MM.1S (cell line): ENCODE measurements at regions not wholly inside any gene's neighbourhood (a gene's known extent, or its start where the extent isn't known, plus 50 kb on each side); places are given as distances from the start of the nearest gene placed in this dataset.

Source experiments
- EZH2 ChIP-seq: fragments of 300-600 bp; sonication (generic); optimal IDR thresholded peaks from 2 replicates; pipeline ENCODE3; 2017; ENCODE audit warnings: low read depth, mild to moderate bottlenecking, antibody characterized with exemption, low read length, mixed read lengths
- TF ChIP-seq, protein P1 (sequence below): fragments of 300-600 bp; sonication (generic); IDR thresholded peaks from 2 replicates; pipeline ENCODE4 v1.5.1; 2016; ENCODE audit warnings: antibody characterized with exemption, low read length, mixed read lengths

DNA sequence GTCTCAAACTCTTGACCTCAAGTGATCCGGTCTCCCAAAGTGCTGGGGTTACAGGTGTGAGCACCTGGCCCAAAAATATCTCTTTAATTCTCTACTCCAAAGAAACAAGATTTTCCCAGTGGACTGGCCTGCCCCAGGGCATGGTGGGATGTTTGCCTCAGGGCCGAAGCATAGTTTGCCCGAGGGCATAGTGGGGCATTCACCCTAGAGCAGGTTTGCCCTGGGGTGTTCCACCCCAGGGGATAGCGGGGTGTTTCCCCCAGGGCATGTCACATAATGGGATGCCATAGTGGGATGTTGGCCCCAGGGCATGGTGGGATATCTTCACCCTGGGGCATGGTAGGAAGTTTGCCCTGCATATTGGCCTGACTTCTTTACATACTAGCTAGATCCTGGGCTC is 97.2 kb downstream of the VEGFA start:
- TF ChIP-seq, protein P1, sequence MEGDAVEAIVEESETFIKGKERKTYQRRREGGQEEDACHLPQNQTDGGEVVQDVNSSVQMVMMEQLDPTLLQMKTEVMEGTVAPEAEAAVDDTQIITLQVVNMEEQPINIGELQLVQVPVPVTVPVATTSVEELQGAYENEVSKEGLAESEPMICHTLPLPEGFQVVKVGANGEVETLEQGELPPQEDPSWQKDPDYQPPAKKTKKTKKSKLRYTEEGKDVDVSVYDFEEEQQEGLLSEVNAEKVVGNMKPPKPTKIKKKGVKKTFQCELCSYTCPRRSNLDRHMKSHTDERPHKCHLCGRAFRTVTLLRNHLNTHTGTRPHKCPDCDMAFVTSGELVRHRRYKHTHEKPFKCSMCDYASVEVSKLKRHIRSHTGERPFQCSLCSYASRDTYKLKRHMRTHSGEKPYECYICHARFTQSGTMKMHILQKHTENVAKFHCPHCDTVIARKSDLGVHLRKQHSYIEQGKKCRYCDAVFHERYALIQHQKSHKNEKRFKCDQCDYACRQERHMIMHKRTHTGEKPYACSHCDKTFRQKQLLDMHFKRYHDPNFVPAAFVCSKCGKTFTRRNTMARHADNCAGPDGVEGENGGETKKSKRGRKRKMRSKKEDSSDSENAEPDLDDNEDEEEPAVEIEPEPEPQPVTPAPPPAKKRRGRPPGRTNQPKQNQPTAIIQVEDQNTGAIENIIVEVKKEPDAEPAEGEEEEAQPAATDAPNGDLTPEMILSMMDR = no peak
- TF ChIP-seq EZH2 = no peak
